Amygdala (tissue), 56 donors: ENCODE measurements at regions not wholly inside any gene's neighbourhood (a gene's known extent, or its start where the extent isn't known, plus 50 kb on each side); places are given as distances from the start of the nearest gene placed in this dataset.
"Not testable (repeated sequence)": the region's sequence is repeated elsewhere in the genome, so short reads cannot be mapped to it uniquely, and the experiment has no call there.

Experiments used
- DNase-seq, 56 donors: peaks; one replicate each; lab custom pipeline; 2025; lab: John Stamatoyannopoulos, UW

DNA sequence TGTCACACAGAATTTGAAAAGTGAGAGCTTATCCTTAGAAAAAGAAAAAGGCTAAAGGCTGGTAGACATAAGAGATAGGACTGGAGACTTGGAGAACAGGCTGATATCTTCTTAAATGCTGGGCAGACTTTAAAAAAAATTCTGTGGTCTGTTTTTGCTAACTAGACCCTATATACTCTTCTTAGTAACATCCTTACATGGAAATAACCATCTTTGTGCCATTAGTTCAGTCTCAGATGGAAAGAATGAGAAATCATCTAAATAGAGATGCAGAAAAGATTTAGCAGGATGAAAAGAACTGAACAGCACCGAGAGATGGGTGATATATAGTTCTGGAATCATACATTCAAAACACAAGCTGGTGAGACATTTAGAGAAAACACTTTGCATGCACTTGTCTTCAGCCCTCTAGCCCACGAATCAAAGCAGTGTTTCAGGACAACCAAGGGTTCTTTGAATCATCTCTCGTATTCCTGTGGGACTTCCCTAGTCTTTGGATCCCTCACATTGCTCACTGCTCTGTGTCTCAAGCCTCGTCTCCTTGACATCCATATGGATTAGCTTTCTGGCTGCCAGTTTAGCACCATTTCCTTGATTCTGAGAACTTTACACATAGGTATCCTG lies 93.0 kb upstream of the LYSMD4 start:
- no peak for DNase-seq

DNA sequence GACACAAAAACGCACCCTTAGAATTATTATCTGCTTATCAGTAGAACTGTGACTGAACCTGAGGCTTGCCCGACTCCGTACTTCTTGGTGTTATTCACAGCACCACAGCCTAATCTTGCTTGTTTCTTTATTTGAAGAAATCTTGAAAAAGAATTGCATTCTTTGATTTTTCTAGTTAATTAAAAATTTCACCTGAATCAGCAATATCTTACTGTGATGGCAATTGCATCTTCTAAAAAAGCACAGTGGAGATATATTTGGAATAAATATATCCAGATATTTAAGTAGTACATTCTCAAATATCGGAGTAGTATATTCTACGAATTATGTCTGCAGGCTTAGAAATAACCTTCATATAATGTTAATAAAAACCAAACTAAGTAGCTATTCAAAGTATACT lies 90.1 kb upstream of the LYSMD4 start:
- DNase-seq = no peak

DNA sequence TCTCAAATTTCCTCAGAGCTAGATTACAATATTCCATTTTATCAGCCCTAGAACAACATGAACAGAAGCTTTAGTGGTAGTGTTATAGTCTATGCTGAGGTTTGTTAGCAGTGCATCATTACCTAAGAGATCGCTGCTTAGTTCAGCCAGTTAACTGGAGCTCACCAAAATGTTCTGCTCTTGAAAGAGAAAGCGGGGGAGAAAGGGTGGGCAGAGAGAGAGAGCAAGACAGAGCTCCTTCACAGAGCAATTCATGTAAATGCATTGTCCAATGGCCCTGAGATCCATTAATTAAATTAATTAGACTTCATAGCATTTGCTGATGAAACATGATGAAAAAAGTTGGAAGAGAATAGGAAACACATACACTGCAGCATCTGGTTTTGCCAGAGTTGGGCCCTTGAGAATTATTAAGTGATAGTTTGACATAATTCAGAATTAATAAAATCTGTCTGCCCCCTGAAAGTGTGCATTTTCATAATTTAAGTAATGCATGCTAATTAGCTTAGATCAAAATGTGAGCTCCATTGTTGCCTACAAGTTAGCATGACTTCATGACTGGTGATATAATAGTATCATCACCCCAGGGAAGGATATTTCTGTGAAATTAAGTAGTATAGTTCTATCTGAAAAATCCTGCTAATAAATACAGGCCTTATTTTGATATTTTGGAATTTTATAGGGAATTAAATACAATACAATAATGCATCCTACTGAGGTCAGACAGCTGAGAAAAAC lies 86.9 kb upstream of the LYSMD4 start:
- no peak for DNase-seq

DNA sequence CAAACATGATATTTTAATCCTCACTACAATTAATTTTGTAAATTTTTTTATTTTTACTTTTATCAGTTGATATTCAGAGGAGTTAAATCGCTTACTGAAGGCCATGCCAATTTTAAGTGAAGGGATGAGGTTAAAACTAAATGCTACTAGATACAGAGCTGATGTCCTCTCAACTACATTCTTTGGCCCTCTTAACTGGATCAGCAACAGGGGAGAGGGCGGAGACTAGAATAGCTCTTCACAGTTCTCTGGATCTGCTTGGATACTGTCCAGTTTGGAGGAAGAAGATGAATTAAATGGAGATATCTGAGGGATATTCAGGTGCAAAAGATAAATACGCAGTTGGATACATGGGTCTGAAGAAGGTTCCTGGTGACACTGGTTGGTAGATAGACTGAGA lies 85.6 kb upstream of the LYSMD4 start:
- DNase-seq = no peak

DNA sequence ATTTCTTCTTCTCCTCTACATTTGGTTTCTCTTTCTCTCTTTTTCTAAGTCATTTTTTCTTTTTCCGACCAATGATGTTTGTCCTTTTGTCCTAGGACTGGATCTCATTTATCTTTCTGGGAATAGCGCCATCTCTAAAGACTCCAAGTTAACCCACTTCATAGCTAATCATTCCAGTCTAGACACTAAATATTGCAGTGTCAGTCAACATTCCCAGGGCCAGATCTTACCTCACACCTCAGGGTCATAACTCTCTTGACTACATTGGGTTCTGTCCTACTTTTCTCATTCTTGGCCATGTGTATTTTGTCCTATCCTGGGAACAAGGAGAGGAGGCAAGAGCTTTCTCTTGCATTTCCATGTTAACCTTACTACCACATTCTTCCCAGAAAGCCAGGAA lies 83.6 kb upstream of the LYSMD4 start:
- not testable (repeated sequence) for DNase-seq

DNA sequence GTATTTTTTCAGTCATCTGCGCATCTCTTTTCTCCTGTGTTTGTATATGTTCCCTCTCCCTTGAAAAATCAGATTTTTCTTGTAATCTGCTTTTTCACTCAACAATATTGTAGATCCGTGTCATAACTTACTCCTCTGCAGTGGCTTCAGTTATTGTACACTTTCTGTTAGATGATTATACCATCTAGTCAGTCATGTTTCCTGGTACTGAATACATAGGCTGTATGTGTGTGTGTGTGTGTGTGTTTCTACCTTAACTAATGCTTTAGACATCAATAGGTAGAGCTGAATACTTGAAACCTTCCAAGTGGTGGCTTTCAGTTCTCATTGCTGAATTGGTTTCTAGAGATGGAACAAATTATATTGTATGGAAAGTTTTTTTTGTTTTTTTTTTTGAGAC lies 77.4 kb upstream of the LYSMD4 start:
- DNase-seq = not testable (repeated sequence)

DNA sequence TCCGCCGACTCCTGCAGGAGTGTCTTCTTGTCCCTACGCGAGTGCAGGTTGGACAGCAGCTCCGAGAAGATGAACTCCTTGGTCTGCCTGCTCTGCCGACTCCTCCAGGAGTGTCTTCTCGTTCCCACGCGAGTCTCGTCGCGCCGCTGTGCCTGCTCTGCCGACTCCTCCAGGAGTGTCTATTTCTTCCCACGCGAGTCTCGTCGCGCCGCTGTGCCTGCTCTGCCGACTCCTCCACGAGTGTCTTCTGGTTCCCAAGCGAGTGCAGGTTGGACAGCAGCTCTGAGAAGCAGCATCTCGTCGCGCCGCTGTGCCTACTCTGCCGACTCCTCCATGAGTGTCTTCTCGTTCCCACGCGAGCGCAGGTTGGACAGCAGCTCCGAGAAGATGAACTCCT lies 66.6 kb upstream of the LYSMD4 start:
- DNase-seq = not testable (repeated sequence)

DNA sequence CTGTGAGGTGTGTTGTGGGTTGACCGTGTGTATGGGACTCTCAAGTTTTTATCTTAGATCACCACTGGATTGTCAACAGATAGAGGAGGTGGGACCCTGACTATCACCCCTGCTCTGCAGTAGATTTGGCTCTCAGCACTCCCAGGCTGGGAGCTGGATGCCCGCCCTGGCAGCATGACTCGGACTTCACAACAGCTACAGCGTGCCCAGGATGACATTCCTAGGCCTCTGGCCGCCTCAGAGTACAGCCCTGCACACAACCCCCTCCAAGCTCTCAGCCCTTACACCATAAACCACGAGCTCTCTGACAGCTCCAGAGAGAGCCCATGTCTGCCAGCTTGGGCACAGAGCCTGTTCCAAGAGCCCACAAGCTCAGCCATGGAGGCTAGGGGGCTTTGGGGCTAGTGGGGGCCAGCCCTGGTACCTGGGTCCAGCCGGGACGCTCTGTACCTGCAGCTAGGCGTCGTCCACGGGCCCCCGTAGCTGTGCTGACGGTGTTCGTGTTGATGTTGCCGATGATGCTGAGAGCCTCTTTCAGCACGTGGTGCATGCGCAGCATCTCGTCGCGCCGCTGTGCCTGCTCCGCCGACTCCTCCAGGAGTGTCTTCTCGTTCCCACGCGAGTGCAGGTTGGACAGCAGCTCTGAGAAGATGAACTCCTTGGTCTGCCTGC lies 66.1 kb upstream of the LYSMD4 start:
- peak in 3 of 56 donors; percentile 1 to 27 (median 7) for DNase-seq

DNA sequence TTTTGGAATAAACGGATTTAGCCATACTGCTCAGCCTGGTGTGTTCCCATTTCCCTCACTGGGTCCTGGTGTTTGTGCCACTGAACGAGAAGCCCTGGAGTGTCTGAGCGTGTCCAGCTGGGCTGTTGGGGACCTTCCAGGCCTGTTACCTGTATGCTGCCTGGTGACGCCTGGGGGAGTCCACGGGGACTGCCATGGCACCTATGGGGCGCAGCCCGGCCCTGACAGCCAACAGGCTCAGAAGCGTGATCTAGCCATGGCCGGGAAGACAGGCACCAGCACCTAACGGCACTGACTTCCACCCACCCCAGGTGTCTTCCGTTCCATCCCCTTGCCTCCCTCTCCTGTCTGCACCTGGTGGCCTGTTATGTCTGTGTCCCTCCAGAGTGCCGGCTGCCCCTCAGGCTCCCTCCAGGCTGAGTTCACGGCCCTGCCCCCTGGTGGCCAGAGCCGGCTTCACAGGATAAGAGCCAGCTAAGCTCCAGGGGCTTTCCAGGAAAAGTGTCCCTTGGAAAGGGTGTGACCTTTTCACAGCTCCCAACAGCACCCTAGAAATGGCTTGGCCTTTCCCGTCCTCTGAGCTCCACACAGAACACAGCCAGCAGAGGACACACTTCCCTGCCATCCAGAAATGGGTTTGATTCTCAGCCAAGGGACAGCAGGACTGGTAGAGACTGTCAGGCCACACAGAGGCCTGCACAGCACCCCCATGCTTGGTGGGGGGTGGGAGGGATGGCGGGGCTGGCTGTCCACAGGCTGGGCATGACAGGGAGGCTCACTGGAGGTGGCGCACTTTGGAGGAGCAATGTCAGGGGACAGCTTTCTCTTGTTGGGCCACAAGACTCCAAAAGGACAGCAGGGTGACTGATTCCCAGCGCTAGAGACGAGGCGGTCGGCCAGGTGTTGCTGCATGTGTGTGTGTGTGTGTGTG lies 64.0 kb upstream of the LYSMD4 start:
- not testable (repeated sequence) for DNase-seq

DNA sequence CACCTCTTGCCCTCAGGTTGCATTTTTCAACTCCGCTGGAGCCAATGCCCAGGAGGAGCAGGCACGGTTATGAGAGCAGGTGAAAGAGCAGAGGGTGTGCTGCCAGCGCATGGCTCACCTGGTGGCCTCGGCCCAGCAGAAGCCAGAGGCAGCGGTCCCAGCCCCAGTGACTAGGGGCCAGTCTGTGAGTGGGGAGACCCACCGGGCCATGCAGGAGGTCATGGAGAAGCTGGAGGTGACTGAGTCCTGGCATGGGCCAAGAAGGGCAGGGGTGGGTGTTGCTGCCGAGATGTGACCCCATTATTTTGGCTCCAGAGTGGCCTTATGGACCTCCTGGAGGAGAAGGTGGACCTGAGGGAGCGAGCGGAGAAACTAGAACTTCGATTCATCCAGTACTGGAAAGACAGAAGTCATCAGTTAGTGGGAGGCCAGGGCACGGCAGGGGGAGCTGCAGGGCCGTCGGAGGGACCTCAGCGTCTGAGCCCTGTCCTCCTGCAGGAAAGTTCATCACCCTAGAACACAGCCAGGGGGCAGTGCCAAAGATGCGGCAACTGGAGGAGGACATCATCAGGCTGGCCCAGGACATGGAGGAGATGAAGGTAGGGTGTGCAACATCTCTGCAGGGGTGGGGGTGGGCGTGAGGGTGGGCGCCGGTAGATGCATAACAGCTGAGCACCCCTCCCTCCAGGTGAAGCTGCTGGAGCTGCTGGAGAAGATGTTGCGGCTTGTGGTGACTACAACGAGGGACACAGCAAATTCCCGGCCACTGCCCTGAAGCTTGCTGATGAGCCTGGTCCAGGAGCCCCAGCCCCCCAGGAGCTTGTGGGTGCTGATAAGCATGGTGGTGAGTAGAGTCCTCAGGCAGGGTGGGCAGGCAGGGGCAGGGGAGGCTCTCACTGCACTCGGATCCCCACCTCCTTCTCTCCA lies 58.9 kb upstream of the LYSMD4 start:
- DNase-seq = not testable (repeated sequence)

DNA sequence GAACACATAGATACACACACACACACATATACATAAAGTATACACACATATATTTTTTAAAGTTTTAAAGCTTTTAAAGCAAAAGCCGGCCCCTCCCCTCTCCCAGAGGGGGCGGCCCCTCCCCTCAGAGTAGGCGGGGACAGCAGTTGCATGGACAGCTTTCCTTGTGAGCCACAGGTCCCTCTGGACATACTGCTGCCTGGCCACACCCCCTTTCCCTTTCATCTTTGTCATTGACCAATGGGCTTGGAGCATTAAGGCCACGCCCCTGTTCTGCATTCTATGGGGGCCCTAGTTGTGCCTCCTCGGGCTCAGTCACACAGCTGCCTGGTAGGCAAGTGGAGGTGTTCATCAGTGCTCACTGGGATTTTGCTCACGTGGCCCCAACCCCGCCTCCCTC lies 57.5 kb upstream of the LYSMD4 start:
- DNase-seq = not testable (repeated sequence)

DNA sequence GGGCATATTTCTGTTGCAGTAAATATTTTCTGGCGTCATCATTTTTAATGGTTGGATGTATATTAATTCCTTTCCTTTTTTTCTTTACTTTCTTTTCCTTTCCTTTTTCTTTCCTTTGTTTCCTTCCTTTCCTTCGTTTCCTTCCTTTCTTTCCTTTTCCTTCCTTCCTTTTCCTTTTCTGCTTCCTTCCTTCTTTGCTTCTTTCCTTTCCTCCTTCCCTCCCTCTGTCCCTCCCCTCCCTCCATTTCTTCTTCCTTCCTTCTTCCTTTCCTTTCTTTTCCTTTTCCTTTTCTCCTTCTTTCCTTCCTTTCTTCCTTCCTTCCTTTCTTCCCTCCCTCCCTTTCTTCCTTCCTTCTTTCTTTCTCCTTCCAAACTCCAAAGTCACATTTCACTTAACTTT lies 54.9 kb upstream of the LYSMD4 start:
- no peak for DNase-seq

DNA sequence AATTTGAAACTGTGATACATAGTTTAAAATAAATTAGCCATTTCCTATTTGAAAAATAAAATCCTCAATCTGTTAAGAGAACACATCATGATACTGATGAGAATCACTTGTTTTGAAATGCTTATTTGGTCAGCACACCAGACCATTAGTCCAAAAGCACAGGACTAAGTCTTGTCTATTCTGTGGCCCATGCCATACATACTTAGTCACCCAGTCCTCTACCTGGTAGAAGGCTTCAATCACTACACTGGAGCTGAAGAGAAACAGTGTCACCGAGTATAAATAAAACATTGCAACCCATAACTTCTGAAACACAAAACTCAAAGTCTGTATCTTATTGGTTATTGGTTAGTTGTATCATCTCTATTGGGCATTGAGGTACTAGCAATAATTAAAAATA lies 51.6 kb upstream of the LYSMD4 start:
- not testable (repeated sequence) for DNase-seq

DNA sequence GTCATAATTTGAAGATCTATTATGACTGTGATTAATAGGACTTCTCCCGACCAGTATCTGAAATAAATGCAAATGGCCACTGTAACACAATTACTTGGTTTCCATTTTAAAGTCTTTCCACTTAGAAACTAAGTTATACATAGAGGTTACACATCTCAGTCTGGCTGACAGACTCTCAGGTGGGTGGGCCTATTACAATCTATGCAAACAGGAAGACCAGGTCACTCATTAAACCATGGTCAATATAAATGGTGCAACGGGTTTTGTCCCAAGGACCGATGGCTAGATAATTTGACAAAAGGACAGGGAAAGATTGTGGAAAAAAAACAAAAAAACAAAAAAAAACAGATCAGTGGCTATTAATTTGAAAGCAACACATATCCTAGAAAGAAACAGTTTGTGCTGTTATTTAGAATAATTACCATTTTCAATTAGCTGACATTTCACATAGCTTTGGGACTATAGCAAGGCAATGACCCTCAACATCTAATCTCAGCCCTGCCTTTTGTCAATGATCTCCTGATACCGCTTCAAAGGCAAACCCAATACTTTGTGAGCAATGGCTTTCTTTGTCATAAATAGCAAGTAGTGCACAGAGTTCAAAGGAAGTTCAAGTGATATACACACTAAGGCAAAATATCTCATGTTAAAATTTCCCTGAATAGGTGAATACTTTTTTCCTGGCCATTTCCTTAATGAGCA lies 50.8 kb upstream of the LYSMD4 start:
- DNase-seq = not testable (repeated sequence)
